Bone marrow (tissue), 2 donors: ENCODE measurements at regions not wholly inside any gene's neighbourhood (a gene's known extent, or its start where the extent isn't known, plus 50 kb on each side); places are given as distances from the start of the nearest gene placed in this dataset.
"Not testable (repeated sequence)": the region's sequence is repeated elsewhere in the genome, so short reads cannot be mapped to it uniquely, and the experiment has no call there.

Source experiments
- DNase-seq, 2 donors: peaks; one replicate each; lab custom pipeline; 2025; lab: John Stamatoyannopoulos, UW

DNA sequence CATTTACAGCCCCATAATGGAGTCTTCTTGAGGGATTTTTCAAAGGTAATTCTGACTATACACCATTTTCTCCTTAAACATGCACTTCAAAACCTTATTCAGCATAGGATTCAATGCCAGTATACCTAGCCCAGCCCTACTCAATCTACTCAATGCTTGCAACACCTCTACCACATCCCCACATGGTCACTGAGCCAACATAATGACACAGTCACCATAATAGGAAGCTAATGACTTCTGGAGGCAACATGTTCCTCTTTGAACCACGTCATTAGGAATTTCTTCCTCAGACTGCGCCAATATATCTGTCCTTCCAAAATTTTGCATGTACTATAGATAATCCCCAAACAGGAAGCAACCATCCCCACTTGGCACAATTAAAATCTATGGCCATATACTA is 153.9 kb upstream of the SETMAR start:
- DNase-seq = no peak

DNA sequence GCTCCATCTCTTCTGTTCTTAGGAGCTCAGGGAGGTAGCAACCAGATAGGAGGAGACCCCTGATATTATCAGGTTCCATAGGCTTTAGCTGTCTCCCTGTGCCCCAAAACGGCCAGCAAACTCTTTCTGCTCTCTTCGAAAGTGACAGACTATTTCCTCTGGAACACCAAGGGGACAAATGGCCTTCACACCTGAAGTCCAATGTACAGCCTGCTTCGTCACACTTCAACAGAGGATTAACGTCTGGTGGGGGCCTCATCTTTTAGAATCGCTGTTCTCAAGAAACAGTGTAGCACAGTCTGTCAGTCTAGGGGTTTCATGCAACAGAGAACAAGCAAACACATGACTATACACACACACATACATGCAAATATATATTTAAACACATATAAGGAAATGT is 152.4 kb upstream of the SETMAR start:
- no peak for DNase-seq

DNA sequence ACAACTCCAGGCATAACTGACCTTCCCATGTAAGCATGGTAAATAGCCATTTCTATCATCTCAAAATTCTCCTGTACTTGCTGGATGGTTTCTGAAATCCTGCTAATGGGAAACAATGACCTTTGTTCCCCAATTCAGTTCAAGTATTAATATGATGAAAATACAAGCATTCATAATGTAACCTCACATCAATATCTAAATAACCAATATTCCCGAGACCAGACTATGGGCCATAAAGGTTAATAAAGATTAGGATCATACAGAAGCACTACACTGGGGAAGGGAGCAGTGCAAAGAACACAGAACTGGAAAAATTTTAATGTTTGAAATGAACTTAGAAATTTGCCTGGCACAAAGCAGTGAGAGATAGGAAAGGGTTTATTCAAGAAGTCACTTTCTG is 151.3 kb upstream of the SETMAR start:
- DNase-seq = no peak

DNA sequence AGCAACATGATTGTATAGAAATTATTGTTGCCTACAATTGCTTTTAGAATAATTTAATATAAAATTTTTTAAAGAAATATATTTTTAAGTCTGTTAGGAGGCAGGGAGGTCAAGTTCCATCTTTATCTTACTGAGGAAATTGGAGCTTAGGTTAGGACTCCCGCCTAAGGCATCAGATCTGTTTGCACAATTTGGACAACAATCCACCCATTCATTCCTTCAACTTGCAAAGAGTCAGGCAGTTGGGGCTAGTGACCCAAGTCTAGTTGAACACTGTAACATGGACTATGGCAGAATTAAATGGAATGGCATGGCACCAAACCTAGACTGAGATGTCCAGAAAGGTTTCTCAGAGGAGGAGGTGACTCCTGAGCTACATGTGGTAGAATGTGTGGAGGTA is 149.4 kb upstream of the SETMAR start:
- DNase-seq = no peak

DNA sequence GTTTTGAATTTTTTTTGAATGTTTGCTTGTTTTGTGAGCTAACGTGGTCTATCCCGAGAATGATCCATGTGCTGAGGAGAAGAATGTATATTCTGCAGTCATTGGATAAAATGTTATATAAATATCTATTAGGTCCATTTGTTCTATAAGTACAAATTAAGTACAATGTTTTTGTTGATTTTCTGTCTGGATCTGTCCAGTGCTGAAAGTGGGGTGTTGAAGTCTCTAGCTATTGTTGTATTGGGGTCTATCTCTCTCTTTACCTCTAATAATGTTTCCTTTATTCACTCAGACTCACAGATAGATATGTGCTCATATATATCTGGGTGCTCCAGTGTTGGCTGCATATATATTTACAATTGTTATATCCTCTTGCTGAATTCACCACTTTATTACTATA is 144.8 kb upstream of the SETMAR start:
- DNase-seq = no peak

DNA sequence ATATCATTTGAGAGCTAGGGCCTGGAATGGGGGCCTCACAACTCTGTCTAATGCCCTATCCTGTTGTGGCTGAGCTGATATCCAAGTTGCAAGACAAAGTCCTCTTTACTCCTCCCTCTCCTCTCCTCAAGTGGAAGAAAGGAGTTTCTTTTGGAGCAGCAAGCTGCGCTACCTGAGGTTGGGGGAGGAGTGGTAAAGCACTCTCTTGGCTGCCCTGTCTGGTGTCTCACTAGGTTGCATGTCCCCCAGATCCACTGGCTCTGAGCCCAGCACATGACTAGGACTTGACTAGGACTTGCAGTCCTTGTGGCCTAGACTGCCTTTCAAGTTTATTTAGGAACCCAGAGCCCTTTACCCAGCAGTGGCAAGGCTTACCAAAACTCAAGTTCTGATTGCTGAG is 141.1 kb upstream of the SETMAR start:
- DNase-seq = no peak

DNA sequence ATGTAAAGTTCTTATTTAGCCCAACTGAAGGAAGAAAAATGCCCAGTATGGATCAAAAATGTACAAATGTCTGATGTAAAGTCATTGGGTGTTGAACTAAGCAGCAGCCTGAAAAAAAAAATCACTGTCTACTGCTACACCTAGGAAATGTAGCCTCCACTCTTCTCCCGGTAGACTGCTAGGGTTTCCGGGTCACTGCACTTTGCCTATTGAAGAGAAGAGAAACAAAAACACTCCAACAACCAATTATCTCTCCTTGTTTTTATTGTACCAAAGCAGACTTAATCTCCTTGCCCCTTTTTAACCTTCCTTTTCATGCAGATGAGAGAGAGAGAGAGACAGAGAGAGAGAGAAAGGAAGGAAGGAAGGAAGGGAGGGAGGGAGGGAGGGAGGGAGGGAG is 140.2 kb upstream of the SETMAR start:
- DNase-seq = no peak

DNA sequence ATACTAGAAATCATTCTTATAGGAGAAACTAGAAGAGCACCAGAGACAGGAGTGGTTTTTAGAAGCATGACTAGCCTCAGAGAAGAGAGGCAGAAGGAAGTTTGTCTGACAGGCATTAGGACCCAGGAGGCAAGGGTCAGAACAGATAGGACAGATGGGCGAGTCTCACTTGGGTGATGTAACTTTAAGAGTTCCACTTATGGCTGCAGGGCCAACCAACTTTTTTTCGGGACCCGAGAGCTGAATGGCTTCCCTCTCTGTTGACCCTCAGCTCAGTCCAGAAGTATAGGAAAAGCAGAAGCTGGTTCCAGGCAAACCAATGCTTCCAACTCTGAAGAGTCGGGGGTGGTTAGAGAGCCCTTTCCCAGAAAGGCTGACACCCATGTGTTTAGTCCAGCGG is 136.6 kb upstream of the SETMAR start:
- no peak for DNase-seq

DNA sequence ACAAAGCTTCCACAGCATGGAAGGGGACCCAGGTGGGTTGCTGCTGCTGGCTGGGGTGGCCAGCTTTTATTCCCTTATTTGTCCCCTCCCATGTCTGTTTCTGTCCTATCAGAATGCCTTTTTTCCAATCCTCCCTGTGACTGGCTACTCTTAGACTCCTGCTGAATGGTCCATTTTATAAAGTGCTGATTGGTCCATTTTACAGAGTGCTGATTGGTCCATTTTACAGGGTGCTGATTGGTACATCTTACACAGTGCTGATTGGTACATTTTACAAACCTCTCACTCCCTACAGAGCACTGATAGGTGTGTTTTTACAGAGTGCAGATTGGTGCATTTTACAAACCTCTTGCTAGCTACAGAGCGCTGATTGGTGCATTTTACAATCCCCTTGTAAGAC is 135.9 kb upstream of the SETMAR start:
- DNase-seq = not testable (repeated sequence)

DNA sequence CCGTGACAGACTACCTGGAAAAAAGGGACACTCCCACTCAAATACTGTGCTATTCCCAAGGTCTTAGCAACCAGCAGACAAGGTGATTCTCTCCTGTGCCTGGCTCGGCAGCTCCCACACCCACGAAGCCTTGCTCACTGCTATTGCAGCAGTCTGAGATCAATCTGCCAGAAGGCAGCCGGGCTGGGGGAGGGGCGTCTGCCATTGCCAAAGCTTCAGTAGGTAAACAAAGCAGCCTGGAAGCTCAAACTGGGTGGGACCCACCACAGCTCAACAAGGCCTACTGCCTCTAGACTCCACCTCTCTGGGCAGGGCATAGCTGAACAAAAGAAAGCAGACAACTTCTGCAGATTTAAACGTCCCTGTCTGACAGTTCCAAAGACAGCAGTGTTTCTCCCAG is 128.4 kb upstream of the SETMAR start:
- DNase-seq = no peak

DNA sequence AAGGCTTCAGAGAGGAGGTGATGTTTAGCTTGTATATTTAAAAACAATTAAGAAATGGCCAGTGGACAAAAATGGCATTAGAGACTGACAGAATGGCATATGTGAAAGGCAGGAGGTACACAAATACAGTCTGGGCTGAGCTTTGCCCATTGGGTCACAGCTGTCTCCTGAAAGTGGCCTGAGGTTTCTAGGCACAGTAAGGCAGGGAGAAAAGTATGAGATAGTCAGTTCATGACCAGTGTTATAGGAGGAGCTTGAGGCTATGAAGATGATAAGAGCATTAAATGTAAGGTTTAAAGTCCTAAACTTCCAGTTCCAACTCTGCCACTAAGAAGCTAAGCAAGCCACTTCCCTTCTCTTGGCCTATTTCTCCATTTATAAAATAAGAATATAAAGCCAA is 111.2 kb upstream of the SETMAR start:
- DNase-seq = no peak

DNA sequence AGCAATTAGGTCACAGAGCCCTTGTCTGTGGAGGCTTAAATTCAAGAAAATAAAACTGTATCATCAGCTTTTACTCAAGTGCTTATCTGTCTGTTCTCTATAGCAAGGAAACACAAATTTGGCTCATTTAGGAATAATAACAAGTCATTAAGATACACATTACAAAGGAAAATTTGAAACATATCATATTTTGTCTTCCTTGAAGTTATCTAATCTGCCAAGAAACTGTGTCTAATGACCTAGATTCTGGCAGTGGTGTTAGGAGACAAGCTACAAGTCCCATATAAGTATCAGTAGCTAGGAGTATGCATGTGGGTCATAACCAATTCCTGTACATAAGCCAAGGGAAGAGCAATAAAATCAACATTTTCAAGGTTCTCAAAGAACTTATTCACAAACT is 108.2 kb upstream of the SETMAR start:
- no peak for DNase-seq

DNA sequence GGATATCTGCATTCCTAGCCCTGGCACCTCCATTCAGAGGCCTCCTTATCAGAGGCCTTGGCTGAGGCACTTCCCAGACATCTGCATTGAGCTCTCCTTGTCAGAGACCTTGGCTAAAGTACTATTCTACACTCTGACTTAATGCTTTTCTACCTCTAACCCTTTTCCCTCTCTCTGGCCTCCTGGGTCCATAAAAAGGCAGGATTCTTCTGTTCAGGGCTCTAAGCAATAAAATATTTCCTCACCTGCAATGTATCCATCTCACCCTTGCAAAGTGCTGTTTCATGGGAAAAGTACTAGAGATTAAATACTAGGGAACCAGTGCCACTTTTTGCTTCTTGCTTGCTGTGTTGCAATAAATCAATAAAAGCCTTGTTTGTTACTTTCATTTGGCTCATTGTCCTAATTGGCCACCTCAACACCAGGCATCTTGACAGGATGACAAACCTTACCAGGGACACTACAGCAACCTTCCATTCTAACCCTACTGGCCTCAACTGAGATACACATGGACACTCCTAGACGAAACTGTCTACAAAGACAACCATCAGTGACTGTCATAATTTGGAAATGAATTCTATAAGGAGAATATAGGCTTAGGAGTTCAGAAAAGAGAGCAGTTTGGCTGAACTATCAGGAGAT is 106.5 kb upstream of the SETMAR start:
- no peak for DNase-seq

DNA sequence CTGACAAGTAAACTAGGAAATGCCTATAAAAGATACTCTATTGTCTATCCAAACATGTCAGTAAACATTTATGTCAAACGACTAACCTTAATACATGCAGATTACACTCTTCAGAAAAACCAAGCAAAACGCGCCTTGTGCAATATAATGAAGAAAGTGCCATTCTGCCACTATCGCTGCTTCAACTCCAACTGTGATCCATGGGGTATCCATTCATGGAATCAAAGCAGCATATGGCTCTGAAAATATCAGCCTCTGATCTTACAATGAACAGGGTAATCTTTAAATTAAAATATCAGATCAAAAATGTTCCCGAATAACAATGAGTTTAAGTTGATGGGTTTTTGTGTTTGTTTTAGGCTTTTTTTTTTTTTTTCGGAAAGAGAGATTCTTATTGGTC is 105.5 kb upstream of the SETMAR start:
- DNase-seq = no peak

DNA sequence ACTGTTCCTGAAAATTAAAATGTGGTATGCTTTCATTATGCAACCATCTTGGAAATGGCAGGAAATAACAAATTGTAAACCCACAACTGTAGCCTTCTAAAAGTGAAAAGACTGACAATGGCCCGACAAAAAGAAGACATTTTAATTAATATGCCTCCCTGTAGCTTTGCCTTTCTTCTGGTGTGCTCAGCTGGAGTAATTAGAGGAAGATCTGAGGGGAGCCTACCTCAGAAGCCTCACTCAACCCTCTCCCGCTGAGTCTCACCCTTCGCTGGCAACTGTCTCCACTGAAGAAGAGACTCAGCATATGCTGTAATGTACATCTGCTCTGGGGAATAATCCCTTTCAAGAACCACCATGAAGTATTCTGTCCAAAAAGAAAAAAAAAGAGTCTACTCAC is 104.7 kb upstream of the SETMAR start:
- DNase-seq = no peak

DNA sequence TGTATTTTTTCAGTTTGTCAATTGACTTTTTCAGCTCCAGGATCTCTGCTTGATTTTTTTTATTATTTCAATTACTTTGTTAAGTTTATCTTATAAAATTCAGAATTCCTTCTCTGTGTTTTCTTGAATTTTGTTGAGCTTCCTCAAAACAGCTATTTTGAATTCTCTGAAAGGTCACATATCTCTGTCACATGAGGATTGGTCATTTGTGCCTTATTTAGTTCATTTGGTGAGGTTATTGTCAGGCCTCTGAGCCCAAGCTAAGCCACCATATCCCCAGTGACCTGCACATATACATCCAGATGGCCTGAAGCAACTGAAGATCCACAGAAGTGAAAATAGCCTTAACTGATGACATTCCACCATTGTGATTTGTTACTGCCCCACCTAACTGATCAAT is 98.4 kb upstream of the SETMAR start:
- not testable (repeated sequence) for DNase-seq

DNA sequence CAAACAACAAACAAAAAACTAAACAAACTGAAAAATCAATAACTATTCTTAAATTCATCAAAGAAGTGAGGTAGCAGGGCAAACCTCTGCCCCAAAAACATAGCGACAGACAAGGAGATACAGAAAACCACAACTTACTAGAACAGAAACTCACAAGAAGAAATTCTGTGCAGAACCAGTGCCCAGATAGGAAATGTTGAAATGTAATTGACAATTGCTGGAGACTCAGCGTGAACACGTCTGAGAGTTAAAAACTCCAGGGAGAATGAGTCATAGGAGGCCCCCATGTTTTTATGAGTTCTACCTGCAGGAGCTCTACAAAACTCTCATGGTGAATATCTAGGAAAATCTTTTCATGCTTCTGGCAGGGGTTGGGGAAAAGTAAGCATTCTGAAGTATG is 95.5 kb upstream of the SETMAR start:
- no peak for DNase-seq

DNA sequence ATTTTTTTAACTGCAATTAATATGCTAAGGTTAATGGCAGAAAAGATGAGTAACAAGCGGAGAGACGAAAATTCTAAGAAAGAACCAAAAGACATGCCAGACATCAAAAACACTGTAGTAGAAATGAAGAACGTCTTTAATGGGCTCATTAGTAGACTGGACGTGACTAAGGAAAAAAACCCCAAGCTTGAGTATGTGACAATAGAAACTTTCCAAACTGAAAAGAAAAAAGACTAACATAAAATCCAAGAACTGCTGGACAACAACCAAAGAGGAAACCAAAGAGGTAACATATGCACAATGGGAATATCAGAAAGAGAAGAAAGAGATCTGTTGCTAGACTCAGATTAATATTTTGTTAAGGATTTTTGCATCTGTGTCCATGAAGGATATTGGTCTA is 94.6 kb upstream of the SETMAR start:
- DNase-seq = no peak

DNA sequence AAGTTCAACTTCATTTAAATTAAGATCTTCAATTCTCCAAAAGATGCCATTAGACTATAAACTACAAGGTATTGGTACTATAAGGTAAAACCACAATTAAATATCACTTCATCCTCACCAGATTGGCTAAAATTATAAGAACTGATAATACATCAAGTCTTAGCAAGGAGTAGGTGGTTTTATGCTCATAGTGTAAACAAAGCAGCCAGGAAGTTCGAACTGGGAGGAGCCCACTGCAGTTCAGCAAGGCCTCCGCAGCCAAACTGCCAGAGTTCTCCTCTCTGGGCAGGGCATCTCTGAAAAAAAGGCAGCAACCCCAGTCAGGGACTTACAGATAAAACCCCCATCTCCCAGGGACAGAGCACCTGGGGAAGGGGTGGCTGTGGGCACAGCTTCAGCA is 91.6 kb upstream of the SETMAR start:
- DNase-seq = no peak

DNA sequence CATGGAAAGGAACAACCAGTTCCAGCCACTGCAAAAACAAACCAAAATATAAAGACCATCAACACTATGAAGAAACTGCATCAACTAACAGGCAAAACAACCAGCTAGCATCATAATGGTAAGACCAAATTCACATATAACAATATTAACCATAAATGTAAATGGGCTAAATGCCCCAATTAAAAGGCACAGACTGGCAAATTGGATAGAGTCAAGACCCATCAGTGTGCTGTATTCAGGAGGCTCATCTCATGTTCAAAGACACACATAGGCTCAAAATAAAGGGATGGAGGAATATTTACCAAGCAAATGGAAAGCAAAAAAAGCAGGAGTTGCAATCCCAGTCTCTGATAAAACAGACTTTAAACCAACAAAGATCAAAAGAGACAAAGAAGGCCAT is 89.7 kb upstream of the SETMAR start:
- not testable (repeated sequence) for DNase-seq

DNA sequence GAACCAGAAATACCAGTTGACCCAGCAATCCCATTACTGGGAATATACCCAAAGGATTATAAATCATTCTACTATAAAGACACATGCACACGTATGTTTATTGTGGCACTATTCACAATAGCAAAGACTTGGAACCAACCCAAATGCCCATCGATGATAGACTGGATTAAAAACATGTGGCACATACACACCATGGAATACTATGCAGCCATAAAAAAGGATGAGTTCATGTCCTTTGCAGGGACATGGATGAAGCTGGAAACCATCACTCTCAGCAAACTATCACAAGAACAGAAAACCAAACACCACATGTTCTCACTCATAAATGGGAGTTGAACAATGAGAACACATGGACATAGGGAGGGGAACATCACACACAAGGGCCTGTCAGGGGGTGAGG is 86.2 kb upstream of the SETMAR start:
- DNase-seq = not testable (repeated sequence)

DNA sequence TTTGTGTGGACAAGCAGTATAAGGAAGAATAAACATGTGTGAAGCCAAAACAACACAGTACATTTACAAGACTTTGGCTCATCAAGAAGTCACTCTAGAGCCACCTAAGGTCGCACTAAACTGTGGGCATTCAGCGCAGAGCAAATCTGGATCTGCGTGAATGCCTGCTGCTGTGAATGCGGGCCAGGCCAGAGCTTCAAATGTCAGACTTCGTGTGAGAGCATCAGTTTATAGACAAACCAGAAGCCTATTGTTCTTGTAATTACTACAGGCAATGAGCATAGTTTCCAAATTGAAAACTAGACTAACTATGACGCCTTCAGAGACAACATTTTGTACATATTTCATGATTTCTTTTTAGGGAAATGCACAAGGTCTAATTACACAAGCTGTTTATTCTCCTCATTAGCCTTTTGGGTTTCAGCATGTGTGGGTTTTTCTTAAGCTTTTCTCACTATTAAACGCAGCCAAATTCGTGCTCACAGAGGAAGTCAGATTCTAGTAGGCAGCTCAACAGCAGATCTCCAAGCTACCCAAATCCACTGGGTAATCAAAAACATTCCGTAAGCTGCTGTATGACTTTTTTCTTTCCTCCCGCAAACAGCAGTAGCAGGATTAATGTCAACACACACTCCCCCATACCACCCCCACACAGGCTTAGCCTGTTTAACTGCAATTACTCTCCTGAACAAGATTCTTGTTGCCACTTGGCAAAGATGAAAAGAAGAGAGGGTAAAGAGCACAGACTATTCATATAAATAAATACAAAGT is 84.5 kb upstream of the SETMAR start:
- no peak for DNase-seq

DNA sequence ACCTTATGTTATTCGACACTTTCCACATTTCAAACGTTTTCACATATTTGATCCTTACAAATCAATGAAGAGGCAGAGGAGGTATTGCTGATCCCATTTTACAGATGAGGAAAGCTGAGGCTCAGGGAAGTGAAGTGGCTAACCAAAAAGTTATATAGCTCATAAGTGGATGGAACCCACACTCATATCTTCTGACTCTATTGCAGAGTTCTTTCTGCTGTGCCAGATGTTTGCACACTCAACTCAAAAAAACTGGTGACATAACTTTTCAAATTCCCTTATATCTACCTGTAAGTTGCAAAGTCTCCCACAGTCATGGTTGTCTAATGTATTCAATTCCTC is 84.0 kb upstream of the SETMAR start:
- DNase-seq = no peak

DNA sequence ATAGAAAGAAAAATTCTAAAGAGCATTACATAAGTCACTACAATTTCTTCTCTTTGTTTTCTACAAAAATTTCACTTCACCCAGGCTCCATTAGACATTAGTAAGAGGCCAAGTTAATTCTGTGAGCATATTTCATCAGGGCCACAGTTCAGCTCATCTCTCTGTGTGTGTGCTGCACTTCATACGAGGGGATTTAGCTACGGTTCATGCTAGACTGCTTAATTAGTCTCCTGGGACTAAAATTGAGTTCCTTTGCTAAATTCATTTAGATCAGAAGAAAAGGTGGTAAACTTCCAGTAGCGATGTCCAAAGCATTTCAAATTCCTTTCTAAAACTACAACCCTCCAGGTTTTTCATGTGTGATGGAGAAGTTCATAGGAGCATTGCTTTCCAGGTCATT is 83.1 kb upstream of the SETMAR start:
- DNase-seq = no peak
